SJSA1 (cell line): ENCODE measurements at regions not wholly inside any gene's neighbourhood (a gene's known extent, or its start where the extent isn't known, plus 50 kb on each side); places are given as distances from the start of the nearest gene placed in this dataset.
"Not testable (repeated sequence)": the region's sequence is repeated elsewhere in the genome, so short reads cannot be mapped to it uniquely, and the experiment has no call there.

Source experiments
- DNase-seq, 2 experiments: peaks; one replicate each; pipeline ENCODE4 v3.0.0-alpha.2; 2015 to 2020; ENCODE audit warnings: low spot score in 2 of 2, low read depth in 1 of 2
- H3K27ac ChIP-seq: fragments of 250-450 bp; sonication (Bioruptor Pico); 2 replicates; pipeline ENCODE4 v1.5.1; 2020; ENCODE audit warnings: mild to moderate bottlenecking, moderate library complexity
- H3K27me3 ChIP-seq: fragments of 250-450 bp; sonication (Bioruptor Pico); replicated peaks from 2 replicates; pipeline ENCODE4 v1.5.1; 2020; ENCODE audit warnings: mild to moderate bottlenecking, moderate library complexity
- H3K36me3 ChIP-seq: fragments of 250-450 bp; sonication (Bioruptor Pico); 2 replicates; pipeline ENCODE4 v1.5.1; 2020; ENCODE audit warnings: mild to moderate bottlenecking
- H3K4me1 ChIP-seq: fragments of 250-450 bp; sonication (Bioruptor Pico); replicated peaks from 2 replicates; pipeline ENCODE4 v1.6.1; 2021; ENCODE audit warnings: mild to moderate bottlenecking
- H3K4me3 ChIP-seq: fragments of 250-450 bp; sonication (Bioruptor Pico); 2 replicates; pipeline ENCODE4 v1.5.1; 2020; ENCODE audit warnings: mild to moderate bottlenecking
- H3K9me3 ChIP-seq: fragments of 250-450 bp; sonication (Bioruptor Pico); replicated peaks from 2 replicates; pipeline ENCODE4 v1.5.1; 2020; ENCODE audit warnings: mild to moderate bottlenecking

DNA sequence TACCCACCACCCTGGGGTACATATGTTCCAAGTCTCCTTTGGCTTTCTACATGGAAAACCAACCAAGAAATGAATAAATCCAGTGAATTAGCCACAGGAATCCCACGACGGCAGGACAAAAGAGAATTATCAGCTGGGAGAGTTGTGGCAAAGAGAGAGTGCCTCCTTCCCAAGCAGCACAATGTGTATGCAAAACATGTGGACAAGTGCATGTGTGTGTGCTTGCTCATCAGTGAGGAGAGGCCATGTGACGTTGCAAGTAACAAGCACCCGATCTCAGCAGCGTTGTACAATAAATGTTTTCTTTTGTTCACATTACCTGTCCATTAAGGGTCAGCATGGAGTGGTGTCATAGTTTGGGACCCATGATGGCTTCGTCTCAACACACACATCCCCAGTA lies 50.0 kb upstream of the EMX2 start:
- no peak for DNase-seq
- Histone ChIP-seq H3K4me1 (no peaks in the 10 kb centered on the region), H3K9me3 (no peaks in the 10 kb centered on the region), H3K27ac (no peak overlapping the region), H3K4me3 (no peak overlapping the region), H3K27me3 (peaks cover 22% of the 10 kb centered on the region), H3K36me3 (no peaks in the 10 kb centered on the region)

DNA sequence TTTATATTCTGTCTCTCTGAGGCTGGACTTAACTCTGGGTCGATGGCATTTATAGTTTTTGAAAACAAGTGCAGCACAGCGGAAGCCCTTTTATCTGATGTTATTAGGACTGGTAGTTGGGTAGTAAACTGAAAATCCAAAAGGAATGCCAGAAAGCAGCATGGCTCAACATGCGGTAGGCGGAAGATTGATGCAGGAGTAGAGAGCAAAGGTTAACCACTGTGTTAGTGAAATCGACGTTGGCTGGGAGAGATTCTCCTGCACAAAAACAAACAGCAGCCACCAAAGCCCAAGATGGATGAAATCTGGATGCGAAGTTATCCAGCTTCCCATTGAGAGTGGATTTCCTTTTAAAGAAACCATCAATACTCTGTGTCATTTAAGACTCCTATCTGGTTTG lies 54.5 kb upstream of the EMX2 start:
- no peak overlapping the region for H3K4me3 ChIP-seq
- H3K27me3 ChIP-seq, result 0 out of 2 replicates have a peak, but pooled peaks cover 6% of the 10 kb centered on the region
- DNase-seq, result no peak
- H3K4me1 ChIP-seq, result no peaks in the 10 kb centered on the region
- H3K36me3 ChIP-seq, result no peaks in the 10 kb centered on the region
- H3K9me3 ChIP-seq, result no peaks in the 10 kb centered on the region
- no peak overlapping the region for H3K27ac ChIP-seq

DNA sequence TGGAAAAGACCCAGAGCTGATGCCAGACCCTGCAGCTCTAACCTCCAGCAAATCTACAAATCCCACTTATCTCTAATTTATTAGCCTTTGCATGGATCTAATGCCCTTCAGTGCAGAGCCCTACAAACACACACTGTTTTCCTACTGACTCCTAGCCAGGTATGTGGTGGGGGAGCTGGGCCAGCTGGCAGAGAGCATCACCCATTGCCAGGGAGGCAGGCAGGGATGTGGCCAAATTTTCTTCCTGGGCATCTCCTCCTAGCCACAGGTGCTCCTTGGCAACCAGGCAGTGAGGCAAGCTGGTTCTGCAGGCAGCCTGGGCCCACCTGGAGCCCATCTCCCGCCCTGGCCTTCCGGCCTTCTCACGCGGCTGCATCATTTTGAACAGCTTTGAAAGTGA lies 55.9 kb upstream of the EMX2 start:
- no peaks in the 10 kb centered on the region for H3K36me3 ChIP-seq
- no peaks in the 10 kb centered on the region for H3K4me1 ChIP-seq
- DNase-seq, result no peak

DNA sequence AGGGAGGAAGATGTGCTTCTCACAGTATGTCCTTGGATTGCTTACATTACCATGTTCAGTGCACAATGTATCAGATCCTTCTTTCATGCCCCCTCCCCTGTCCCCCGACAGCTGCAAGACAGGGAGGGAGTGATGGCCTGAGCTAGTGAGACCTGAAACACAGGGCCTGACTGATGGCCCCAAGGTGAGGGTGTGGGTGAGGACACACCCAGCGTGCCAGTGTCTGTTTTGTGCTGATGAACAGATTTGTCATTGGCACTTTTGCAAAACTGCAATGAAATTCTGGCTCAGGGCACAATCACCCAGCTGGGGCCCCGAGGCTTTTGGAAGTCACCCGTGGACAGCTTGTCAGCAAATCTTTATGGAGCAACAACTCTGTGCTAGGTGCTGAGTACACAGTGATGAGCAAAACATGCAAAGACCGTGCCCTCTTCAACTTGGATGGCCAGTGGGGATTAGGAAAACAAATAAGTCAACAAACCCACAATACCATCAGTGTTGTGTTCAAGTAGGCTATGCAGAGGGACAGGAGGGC lies 59.4 kb upstream of the EMX2 start:
- Histone ChIP-seq H3K9me3 (no peaks in the 10 kb centered on the region), H3K27ac (no peak overlapping the region), H3K4me1 (no peaks in the 10 kb centered on the region), H3K4me3 (no peak overlapping the region), H3K36me3 (no peaks in the 10 kb centered on the region), H3K27me3 (no peaks in the 10 kb centered on the region)
- no peak for DNase-seq

More for the DNA sequence above, 55.9 kb upstream of the EMX2 start:
- Histone ChIP-seq H3K4me3 (no peak overlapping the region), H3K9me3 (no peaks in the 10 kb centered on the region), H3K27ac (no peak overlapping the region), H3K27me3 (0 out of 2 replicates have a peak, but pooled peaks cover 4% of the 10 kb centered on the region)

DNA sequence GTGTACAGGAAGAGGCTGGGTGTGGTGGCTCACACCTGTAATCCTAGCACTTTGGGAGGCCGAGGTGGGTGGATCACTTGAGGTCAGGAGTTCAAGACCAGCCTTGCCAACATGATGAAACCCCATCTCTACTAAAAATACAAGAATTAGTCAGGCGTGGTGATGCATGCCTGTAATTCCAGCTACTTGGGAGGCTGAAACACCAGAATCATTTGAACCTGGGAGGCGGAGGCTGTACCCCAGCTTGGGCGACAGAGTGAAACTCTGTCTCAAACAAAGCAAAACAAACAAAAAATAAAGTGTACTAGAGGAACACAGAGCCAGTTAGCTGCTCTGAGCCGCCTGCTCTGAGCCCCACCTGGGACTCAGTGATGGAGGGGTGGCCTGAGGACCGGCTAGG lies 61.5 kb upstream of the EMX2 start:
- DNase-seq, H3K27me3 ChIP-seq, H3K36me3 ChIP-seq, H3K9me3 ChIP-seq, H3K4me3 ChIP-seq, H3K27ac ChIP-seq, H3K4me1 ChIP-seq: not testable (repeated sequence)

DNA sequence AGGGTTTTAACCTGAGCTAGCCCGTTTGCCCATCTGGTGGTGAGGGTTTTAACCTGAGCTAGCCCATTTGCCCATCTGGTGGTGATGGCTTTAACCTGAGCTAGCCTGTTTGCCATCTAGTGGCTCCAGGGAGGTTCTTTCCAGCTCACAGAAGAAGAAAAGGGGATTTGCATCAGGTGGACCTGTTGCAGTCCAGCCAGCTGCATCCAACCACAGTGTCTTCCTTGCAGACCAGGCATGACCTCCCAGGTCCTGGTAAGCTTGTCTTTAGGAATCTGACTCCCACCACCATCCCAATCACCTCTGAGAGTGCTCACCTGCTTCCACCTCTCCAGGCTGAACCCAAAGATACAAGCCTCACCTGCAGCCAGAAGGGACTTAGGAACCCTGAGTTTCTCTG lies 62.4 kb upstream of the EMX2 start:
- Histone ChIP-seq H3K27ac (no peak overlapping the region), H3K4me1 (no peaks in the 10 kb centered on the region), H3K4me3 (no peak overlapping the region), H3K9me3 (no peaks in the 10 kb centered on the region), H3K36me3 (no peaks in the 10 kb centered on the region), H3K27me3 (no peaks in the 10 kb centered on the region)
- no peak for DNase-seq

DNA sequence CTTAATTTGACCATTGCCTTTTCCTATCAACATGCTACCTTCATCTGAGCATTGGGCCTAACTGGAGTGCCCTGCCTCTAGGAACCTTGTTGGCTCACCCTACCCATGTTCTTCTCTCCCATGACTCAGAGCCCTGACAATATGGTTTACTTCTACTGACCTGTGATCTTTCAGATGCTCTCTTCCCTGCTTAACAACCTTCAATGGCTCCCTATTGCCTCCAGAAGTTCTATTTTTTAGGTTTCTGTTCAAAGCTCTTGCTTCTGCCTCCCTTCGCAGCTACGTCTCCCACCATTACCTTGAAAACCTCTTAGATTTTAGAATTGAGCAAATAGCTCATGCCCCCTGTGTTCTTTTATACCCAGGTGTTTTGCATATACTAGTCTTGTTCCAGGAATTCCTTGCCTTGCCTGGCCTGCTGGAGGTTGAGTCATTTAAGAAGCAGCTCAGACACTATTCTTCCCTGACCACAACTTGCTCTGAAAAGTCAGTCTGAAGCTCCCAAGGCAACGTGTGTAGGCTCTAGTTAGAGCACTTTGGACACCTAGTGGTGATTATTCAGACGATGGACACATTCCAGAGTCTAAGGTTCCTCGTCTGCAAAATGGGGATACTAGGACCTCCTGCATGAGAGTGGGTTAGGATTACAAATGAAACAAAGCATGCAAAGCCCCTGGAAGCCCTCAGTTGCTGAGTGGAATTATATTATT lies 64.4 kb upstream of the EMX2 start:
- Histone ChIP-seq H3K27ac (no peak overlapping the region), H3K4me1 (no peaks in the 10 kb centered on the region), H3K27me3 (no peaks in the 10 kb centered on the region), H3K4me3 (no peak overlapping the region), H3K9me3 (no peaks in the 10 kb centered on the region), H3K36me3 (no peaks in the 10 kb centered on the region)
- no peak for DNase-seq

DNA sequence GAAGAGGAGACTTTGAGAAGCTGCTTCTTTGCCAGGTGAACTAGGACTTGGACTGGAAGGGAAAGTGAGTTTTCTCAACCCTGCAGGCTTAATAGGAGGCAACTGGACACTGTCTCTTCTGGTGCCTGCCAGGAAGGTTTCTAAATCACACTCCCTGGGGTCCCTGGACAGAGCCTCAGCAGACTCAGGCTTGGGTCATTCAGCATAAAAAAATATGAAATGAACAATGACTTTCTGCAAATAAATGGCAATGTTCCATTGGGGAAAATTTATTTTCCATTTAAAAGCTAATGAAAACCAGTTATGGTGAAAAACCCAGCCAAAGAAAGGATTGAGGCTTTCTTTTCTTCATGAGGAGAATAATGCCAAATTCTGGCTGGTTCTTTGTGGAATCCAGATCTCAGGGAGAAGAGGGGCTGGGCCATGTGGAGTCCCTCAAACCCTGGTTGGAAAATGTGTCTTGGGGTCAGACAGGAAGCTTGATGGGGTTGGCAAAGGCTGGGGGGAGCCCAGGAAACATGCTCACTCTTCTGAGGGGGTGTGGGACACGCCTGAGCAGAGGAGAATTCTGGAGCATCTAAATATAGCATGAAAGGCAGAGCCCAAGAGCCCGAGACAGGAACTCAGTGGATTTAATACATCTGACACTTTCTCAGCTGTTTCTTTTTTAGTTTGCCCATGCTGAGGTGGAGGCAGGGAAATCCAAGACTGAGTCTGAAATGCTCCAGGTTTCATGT lies 65.2 kb upstream of the EMX2 start:
- DNase-seq, result no peak
- H3K27ac ChIP-seq, result no peak overlapping the region
- H3K27me3 ChIP-seq, result no peaks in the 10 kb centered on the region

DNA sequence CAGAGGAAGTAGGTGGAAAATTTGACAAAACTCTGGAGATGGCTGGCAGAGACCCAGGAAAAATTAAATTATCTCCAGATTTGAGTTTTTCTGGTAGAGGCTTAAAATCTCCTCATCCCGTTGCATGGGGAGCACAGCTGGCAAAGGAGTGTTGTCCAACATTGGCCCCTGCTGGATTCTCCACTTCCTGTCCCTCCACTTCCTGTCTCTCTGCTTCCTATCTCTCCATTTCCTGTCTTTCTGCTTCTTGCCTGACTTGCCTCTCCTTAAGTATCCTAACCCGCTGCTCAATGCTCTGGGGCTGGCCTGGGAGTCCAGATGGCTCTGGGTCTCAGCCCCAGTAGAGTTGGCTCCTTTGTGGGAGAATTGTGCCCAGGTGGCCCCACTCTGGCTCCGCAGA lies 65.8 kb upstream of the EMX2 start:
- Histone ChIP-seq H3K9me3 (no peaks in the 10 kb centered on the region), H3K27ac (no peak overlapping the region), H3K36me3 (no peaks in the 10 kb centered on the region), H3K4me1 (no peaks in the 10 kb centered on the region), H3K27me3 (no peaks in the 10 kb centered on the region), H3K4me3 (no peak overlapping the region)
- no peak for DNase-seq

More for the DNA sequence above, 65.2 kb upstream of the EMX2 start:
- H3K9me3 ChIP-seq, result no peaks in the 10 kb centered on the region
- H3K4me3 ChIP-seq, result no peak overlapping the region
- H3K4me1 ChIP-seq, result no peaks in the 10 kb centered on the region
- H3K36me3 ChIP-seq, result no peaks in the 10 kb centered on the region

DNA sequence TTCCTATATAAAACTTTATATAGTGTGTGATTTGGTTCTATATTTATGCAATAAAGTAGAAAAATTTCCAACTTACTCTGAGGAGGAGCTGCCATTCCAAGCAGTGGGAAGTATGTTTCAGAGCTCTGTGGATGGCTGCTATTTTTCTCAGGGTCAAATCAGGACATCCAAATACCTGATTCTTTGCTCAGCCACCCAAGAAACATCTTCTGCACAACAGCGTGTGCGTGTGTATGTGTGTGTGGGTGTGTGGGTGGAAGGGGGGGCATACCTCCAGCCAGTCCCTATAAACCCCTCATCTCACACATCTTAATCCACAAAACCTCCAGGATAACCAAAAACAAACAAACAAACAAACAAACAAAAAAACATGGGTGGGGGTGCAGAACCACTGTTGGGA lies 66.3 kb upstream of the EMX2 start:
- Histone ChIP-seq H3K4me1 (no peaks in the 10 kb centered on the region), H3K36me3 (no peaks in the 10 kb centered on the region), H3K27me3 (no peaks in the 10 kb centered on the region), H3K4me3 (no peak overlapping the region), H3K9me3 (no peaks in the 10 kb centered on the region), H3K27ac (no peak overlapping the region)
- no peak for DNase-seq

DNA sequence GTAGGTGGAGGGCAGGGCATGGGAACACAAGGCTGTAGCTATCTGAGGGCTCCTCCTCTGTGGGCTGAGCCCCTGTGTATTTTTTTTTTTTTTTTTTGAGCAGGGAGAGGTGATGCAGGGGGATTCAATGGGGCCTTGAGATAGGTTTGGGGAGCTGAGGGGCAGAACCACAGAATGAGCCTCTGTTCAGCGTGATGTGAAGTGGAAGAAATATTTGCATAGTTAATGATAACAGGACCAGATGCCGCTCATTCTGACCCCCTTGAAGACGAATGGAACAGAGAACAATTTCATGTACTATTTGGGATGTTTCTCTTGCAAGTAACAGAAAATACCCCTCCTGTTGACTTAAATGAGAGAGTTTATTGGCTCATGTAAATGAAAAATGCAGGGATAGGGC lies 69.7 kb upstream of the EMX2 start:
- no peak for DNase-seq
- no peak overlapping the region for H3K4me3 ChIP-seq
- H3K9me3 ChIP-seq, result no peaks in the 10 kb centered on the region
- no peak overlapping the region for H3K27ac ChIP-seq
- H3K4me1 ChIP-seq, result no peaks in the 10 kb centered on the region
- no peaks in the 10 kb centered on the region for H3K36me3 ChIP-seq
- H3K27me3 ChIP-seq, result no peaks in the 10 kb centered on the region

DNA sequence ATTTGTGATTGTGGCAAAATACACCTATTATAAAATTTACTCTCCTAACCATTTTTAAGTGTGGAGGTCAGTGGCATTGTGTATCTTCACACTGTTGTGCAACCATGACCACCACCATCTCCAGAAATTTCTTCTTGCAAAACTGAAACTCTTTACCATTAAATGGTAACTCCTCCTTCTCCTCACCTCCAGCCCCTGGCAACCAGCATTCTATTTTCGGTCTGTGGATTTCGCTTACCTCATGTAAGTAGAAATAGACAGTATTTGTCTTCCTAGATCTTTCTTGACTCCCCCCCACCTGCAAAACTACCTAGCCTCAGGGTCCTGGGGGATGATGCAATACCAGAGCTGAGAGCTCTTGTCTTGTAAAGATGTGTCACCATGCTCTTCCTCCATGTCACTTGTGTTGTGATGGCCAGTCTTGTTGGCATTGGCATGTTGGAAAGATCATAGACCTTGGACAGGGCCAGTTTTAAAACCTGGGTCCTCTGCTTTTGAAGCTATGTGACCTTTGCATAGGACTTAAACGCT lies 71.1 kb upstream of the EMX2 start:
- no peaks in the 10 kb centered on the region for H3K9me3 ChIP-seq
- H3K4me1 ChIP-seq, result no peaks in the 10 kb centered on the region
- no peak overlapping the region for H3K4me3 ChIP-seq
- H3K27me3 ChIP-seq, result no peaks in the 10 kb centered on the region
- no peak for DNase-seq
- H3K27ac ChIP-seq, result no peak overlapping the region
- H3K36me3 ChIP-seq, result no peaks in the 10 kb centered on the region

DNA sequence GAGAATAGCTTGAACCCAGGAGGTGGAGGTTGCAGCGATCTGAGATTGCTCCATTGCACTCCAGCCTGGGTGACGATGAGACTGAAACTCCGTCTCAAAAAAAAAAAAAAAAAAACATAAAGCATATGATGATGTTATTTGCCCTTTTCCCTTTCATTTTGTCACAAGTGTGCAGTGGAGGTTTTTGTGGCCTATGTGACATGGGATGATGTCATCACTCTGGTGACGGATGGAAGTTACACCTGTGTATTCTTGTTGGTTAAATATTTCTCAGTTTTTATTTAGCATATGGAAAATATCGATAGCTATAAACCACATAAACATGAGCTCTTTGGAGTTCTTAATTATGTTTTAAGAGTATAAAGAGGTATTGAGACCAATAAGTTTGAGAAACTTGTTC lies 71.8 kb upstream of the EMX2 start:
- Histone ChIP-seq H3K9me3 (no peaks in the 10 kb centered on the region), H3K27me3 (no peaks in the 10 kb centered on the region), H3K27ac (no peak overlapping the region), H3K4me1 (no peaks in the 10 kb centered on the region), H3K4me3 (no peak overlapping the region), H3K36me3 (no peaks in the 10 kb centered on the region)
- no peak for DNase-seq

DNA sequence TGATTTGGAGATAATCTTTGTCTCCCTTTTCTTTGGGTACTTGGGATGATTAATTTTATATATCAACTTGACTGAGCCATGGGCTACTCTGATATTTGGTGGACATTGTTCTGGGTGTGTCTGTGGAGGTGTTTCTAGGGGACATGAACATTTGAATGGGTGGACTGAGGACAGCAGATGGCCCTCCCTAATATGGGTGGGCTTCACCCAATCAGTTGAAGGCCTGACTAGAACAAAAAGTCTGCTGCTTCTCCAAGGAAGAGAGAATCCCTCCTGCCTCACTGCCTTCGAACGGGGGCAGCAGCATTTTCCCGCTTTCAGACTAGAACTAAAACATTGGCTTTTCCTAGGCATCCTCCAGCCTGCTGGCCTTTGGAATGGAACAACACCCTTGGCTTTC lies 73.9 kb upstream of the EMX2 start:
- no peak for DNase-seq
- H3K4me1 ChIP-seq, result no peaks in the 10 kb centered on the region

More for the DNA sequence above, 73.9 kb upstream of the EMX2 start:
- H3K9me3 ChIP-seq, result no peaks in the 10 kb centered on the region
- no peaks in the 10 kb centered on the region for H3K27me3 ChIP-seq
- no peak overlapping the region for H3K27ac ChIP-seq
- no peaks in the 10 kb centered on the region for H3K36me3 ChIP-seq
- no peak overlapping the region for H3K4me3 ChIP-seq
